Activated CD4-positive, alpha-beta T cell treated with anti-CD3 and anti-CD28 coated beads for 36 hours (primary cell): ENCODE measurements at regions not wholly inside any gene's neighbourhood (a gene's known extent, or its start where the extent isn't known, plus 50 kb on each side); places are given as distances from the start of the nearest gene placed in this dataset.
A peak's percentile ranks its signal among the peaks of the same experiment; 100 is the strongest.

Source experiments
- ATAC-seq: fragments of 200-7000 bp; cut with Tn5 transposase; one replicate; pipeline ENCODE4 v1.10.0; 2021; ENCODE audit warnings: mild to moderate bottlenecking, moderate library complexity
- CTCF ChIA-PET: fragments of 350-600 bp; sonication (Branson Sonifier 250); formaldehyde crosslinking; loops from one replicate; lab custom pipeline; 2021; ENCODE audit warnings: antibody characterized with exemption; lab: Charles Lee
- POLR2A ChIA-PET: fragments of 350-600 bp; sonication (Branson Sonifier 250); formaldehyde crosslinking; loops from one replicate; lab custom pipeline; 2021; ENCODE audit warnings: antibody characterized with exemption, inconsistent platforms; lab: Charles Lee
- DNase-seq: peaks from one replicate; pipeline ENCODE4 v3.0.0-alpha.2; 2020
- H3K27ac Mint-ChIP-seq: one replicate; pipeline ENCODE4 v1.8.0; 2021; ENCODE audit warnings: mixed read lengths
- H3K27me3 Mint-ChIP-seq: one replicate; pipeline ENCODE4 v1.8.0; 2021; ENCODE audit warnings: mixed read lengths
- H3K36me3 Mint-ChIP-seq: one replicate; pipeline ENCODE4 v1.8.0; 2021; ENCODE audit warnings: low read depth, mixed read lengths
- H3K4me1 Mint-ChIP-seq: one replicate; pipeline ENCODE4 v1.8.0; 2021; ENCODE audit warnings: mixed read lengths
- H3K4me3 Mint-ChIP-seq: one replicate; pipeline ENCODE4 v1.8.0; 2021; ENCODE audit warnings: mild to moderate bottlenecking, moderate library complexity, mixed read lengths
- H3K9me3 Mint-ChIP-seq: one replicate; pipeline ENCODE4 v1.8.0; 2021; ENCODE audit warnings: low read depth, mixed read lengths
- intact Hi-C, 2 experiments: fragments of 100-400 bp; cut with DNase I in 1 of 2; cut with micrococcal nuclease in 1 of 2; formaldehyde crosslinking; loops; one replicate each; pipeline versions ENCODE4 v1.14.2 to v1.15.1; 2022 to 2024; cut with DNase I, micrococcal nuclease

GRCh38 chr20:52340036-52340634, 148.6 kb upstream of the ZFP64 start:
- no peak for ATAC-seq
- Mint-ChIP-seq H3K36me3 (no peaks in the 10 kb centered on the region), H3K9me3 (no peaks in the 10 kb centered on the region), H3K27me3 (no peaks in the 10 kb centered on the region), H3K4me3 (no peak overlapping the region), H3K27ac (no peak overlapping the region), H3K4me1 (peaks cover 3% of the 10 kb centered on the region)
- POLR2A ChIA-PET: no interaction called here
- CTCF ChIA-PET: interaction anchor here (0.6 to 1.1 kb wide), 2 partner anchors 29 to 977 kb away, joined by 3 read pairs; no protein-coding TSS in a partner anchor
- DNase-seq: no peak
- intact Hi-C loops: no loop called here

GRCh38 chr20:52332649-52333250, 141.2 kb upstream of the ZFP64 start:
- ChIA-PET POLR2A (no interaction called here), CTCF (interaction anchor here (1.1 kb wide), 1 partner anchor 49 kb away, joined by 3 read pairs; no protein-coding TSS in a partner anchor)
- Mint-ChIP-seq H3K27me3 (no peaks in the 10 kb centered on the region), H3K4me3 (no peak overlapping the region), H3K4me1 (no peaks in the 10 kb centered on the region), H3K9me3 (no peaks in the 10 kb centered on the region), H3K27ac (no peak overlapping the region), H3K36me3 (no peaks in the 10 kb centered on the region)
- intact Hi-C loops: no loop called here
- ATAC-seq (no peak), DNase-seq (no peak)

- no peak overlapping the region for H3K27ac Mint-ChIP-seq
- no peaks in the 10 kb centered on the region for H3K36me3 Mint-ChIP-seq
- CTCF ChIA-PET: interaction anchor here (1.1 kb wide), 1 partner anchor 50 kb away, joined by 3 read pairs; no protein-coding TSS in a partner anchor
- DNase-seq: no peak
- no peak overlapping the region for H3K4me3 Mint-ChIP-seq
- no peaks in the 10 kb centered on the region for H3K27me3 Mint-ChIP-seq
- H3K4me1 Mint-ChIP-seq: no peaks in the 10 kb centered on the region
- POLR2A ChIA-PET: no interaction called here
- ATAC-seq: no peak
- H3K9me3 Mint-ChIP-seq: no peaks in the 10 kb centered on the region
- intact Hi-C loops: no loop called here
Observed at GRCh38 chr20:52332230-52332629, 140.7 kb upstream of the ZFP64 start.

- Mint-ChIP-seq H3K4me3 (no peak overlapping the region), H3K9me3 (no peaks in the 10 kb centered on the region), H3K4me1 (no peaks in the 10 kb centered on the region), H3K36me3 (no peaks in the 10 kb centered on the region), H3K27me3 (no peaks in the 10 kb centered on the region), H3K27ac (no peak overlapping the region)
- POLR2A ChIA-PET: no interaction called here
- intact Hi-C loops: no loop called here
- ATAC-seq: no peak
- DNase-seq: no peak
- CTCF ChIA-PET: interaction anchor here (0.6 kb wide), 1 partner anchor 25 kb away, joined by 3 read pairs; no protein-coding TSS in a partner anchor
Observed at GRCh38 chr20:52331655-52332054, 140.1 kb upstream of the ZFP64 start.

GRCh38 chr20:52321396-52321795, 129.8 kb upstream of the ZFP64 start:
- H3K4me3 Mint-ChIP-seq: no peak overlapping the region
- CTCF ChIA-PET: interaction anchor here (3.6 kb wide), 1 partner anchor 9 kb away, joined by 20 read pairs; no protein-coding TSS in a partner anchor
- intact Hi-C loops: no loop called here
- H3K9me3 Mint-ChIP-seq: no peaks in the 10 kb centered on the region
- no peaks in the 10 kb centered on the region for H3K4me1 Mint-ChIP-seq
- DNase-seq: no peak
- H3K27ac Mint-ChIP-seq: no peak overlapping the region
- ATAC-seq: no peak
- no peaks in the 10 kb centered on the region for H3K36me3 Mint-ChIP-seq
- POLR2A ChIA-PET: no interaction called here
- peaks cover 2% of the 10 kb centered on the region for H3K27me3 Mint-ChIP-seq

- H3K27me3 Mint-ChIP-seq: peaks cover 3% of the 10 kb centered on the region
- intact Hi-C loops: loop anchor here in 1 of 2 experiments (10.0 kb wide), 1 partner anchor 896 kb away; no protein-coding TSS in a partner anchor
- ATAC-seq (no peak), DNase-seq (no peak)
- no peaks in the 10 kb centered on the region for H3K36me3 Mint-ChIP-seq
- CTCF ChIA-PET: no interaction called here
- POLR2A ChIA-PET: no interaction called here
- peaks cover 2% of the 10 kb centered on the region for H3K4me1 Mint-ChIP-seq
- no peak overlapping the region for H3K27ac Mint-ChIP-seq
- H3K4me3 Mint-ChIP-seq: no peak overlapping the region
- H3K9me3 Mint-ChIP-seq: no peaks in the 10 kb centered on the region
Observed at GRCh38 chr20:52318651-52319050, 127.1 kb upstream of the ZFP64 start.

GRCh38 chr20:52313341-52313963, 121.9 kb upstream of the ZFP64 start:
- POLR2A ChIA-PET: no interaction called here
- H3K27me3 Mint-ChIP-seq: peaks cover 1% of the 10 kb centered on the region
- H3K9me3 Mint-ChIP-seq: no peaks in the 10 kb centered on the region
- no peak for ATAC-seq
- intact Hi-C loops: loop anchor here (2.0 to 10.0 kb wide), 2 partner anchors 71 to 901 kb away; no protein-coding TSS in a partner anchor
- H3K4me1 Mint-ChIP-seq: peaks cover 12% of the 10 kb centered on the region
- CTCF ChIA-PET: interaction anchor here (0.7 to 2.8 kb wide), 8 partner anchors 8 to 420 kb away, joined by 3 to 20 read pairs (median 6); no protein-coding TSS in a partner anchor
- no peak for DNase-seq
- H3K36me3 Mint-ChIP-seq: no peaks in the 10 kb centered on the region
- H3K4me3 Mint-ChIP-seq: no peak overlapping the region
- no peak overlapping the region for H3K27ac Mint-ChIP-seq

- Mint-ChIP-seq H3K27ac (no peak overlapping the region), H3K4me1 (peaks cover 20% of the 10 kb centered on the region), H3K36me3 (no peaks in the 10 kb centered on the region), H3K27me3 (peaks cover 1% of the 10 kb centered on the region), H3K4me3 (no peak overlapping the region), H3K9me3 (no peaks in the 10 kb centered on the region)
- ChIA-PET POLR2A (interaction anchor here (0.6 kb wide), 1 partner anchor 27 kb away, joined by 3 read pairs; no protein-coding TSS in a partner anchor), CTCF (interaction anchor here (0.6 to 2.8 kb wide), 41 partner anchors 9 to 1263 kb away, joined by 3 to 20 read pairs (median 4); no protein-coding TSS in a partner anchor)
- DNase-seq (peak; percentile 68), ATAC-seq (peak; percentile 82)
- intact Hi-C loops: loop anchor here (1.0 to 10.0 kb wide), 5 partner anchors 67 to 1235 kb away; no protein-coding TSS in a partner anchor
Observed at GRCh38 chr20:52312132-52312729, 120.7 kb upstream of the ZFP64 start.

GRCh38 chr20:52311209-52311794, 119.7 kb upstream of the ZFP64 start:
- Mint-ChIP-seq H3K27me3 (peaks cover under 1% of the 10 kb centered on the region), H3K27ac (no peak overlapping the region), H3K9me3 (no peaks in the 10 kb centered on the region), H3K36me3 (no peaks in the 10 kb centered on the region), H3K4me1 (peaks cover 27% of the 10 kb centered on the region), H3K4me3 (no peak overlapping the region)
- CTCF ChIA-PET: interaction anchor here (0.5 to 2.8 kb wide), 25 partner anchors 10 to 1237 kb away, joined by 3 to 20 read pairs (median 6); no protein-coding TSS in a partner anchor
- no peak for ATAC-seq
- DNase-seq: no peak
- intact Hi-C loops: loop anchor here in 1 of 2 experiments (10.0 kb wide), 1 partner anchor 903 kb away; no protein-coding TSS in a partner anchor
- POLR2A ChIA-PET: no interaction called here

- Mint-ChIP-seq H3K36me3 (no peaks in the 10 kb centered on the region), H3K4me3 (no peak overlapping the region), H3K4me1 (peaks cover 42% of the 10 kb centered on the region), H3K27ac (no peak overlapping the region), H3K9me3 (peaks cover 3% of the 10 kb centered on the region), H3K27me3 (no peaks in the 10 kb centered on the region)
- intact Hi-C loops: loop anchor here (5.0 to 10.0 kb wide), 3 partner anchors 666 to 1636 kb away; partner anchors contain the start of gene TSHZ2 (in 1 of the 2)
- ChIA-PET POLR2A (no interaction called here), CTCF (interaction anchor here (1.1 to 1.9 kb wide), 3 partner anchors 8 to 71 kb away, joined by 3 to 5 read pairs (median 3); no protein-coding TSS in a partner anchor)
- ATAC-seq: no peak
- no peak for DNase-seq
Observed at GRCh38 chr20:52309181-52309580, 117.6 kb upstream of the ZFP64 start.
